NCI-H2107 (cell line): ENCODE measurements at regions not wholly inside any gene's neighbourhood (a gene's known extent, or its start where the extent isn't known, plus 50 kb on each side); places are given as distances from the start of the nearest gene placed in this dataset.

ENCODE experiments used
- DNase-seq: peaks from one replicate; lab custom pipeline; 2025; lab: John Stamatoyannopoulos, UW

DNA sequence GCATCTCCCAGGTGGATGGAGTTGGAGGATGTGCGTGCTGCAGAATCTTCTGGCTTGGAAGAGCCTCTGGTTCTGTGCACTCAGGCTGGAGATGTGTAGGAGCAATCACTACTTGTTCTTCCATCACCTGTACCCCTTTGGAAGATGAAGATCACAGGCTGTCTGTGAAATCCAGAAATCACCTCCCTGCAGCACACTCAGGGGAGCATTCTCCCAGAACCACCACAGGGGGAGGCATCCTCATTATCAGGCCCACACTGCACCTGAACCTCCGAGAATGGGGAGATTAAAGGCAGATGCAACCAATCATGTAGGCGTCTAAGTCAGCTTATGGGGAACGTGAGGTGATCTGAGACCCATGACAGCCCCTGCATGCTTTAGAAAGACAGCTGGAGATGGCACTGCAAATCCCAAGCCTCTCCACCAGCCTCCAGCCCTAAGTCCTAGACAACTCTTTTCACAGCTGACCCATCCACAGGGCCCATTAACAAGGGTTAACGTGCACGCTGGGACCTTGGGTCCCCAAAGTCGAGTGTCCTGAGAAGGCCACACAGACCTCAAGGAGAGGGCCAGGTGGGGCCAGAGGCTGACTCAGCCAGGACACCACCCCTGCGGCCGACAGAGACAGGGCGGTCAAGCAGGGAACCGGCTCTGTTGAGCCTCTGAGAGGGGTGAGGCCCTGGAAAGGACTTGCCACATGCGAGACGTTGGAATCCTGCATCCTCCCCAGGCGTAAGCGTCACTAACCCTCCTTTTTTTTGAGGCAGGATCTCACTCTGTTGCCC, 314.9 kb downstream of the EIPR1 start:
- DNase-seq = no peak

DNA sequence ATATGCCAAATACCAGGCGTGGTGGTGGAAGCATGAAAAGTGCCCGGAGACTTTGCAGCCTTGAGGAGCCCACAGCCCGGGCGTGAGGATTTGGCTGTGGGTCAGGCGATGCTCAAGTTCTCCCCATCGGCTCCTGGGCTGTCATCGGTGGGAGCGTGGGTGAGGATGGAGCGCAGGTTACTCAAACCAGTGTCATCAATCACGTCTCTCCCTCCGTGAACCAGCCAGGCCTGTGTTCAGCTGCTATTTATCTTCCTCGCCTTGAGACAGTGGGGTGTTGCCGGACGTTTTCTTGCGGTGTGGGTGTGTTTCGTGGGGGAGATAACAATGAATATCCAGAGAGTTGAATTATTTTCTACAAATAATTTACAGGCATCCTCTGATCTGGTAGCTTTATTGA, 317.6 kb downstream of the EIPR1 start:
- no peak for DNase-seq

DNA sequence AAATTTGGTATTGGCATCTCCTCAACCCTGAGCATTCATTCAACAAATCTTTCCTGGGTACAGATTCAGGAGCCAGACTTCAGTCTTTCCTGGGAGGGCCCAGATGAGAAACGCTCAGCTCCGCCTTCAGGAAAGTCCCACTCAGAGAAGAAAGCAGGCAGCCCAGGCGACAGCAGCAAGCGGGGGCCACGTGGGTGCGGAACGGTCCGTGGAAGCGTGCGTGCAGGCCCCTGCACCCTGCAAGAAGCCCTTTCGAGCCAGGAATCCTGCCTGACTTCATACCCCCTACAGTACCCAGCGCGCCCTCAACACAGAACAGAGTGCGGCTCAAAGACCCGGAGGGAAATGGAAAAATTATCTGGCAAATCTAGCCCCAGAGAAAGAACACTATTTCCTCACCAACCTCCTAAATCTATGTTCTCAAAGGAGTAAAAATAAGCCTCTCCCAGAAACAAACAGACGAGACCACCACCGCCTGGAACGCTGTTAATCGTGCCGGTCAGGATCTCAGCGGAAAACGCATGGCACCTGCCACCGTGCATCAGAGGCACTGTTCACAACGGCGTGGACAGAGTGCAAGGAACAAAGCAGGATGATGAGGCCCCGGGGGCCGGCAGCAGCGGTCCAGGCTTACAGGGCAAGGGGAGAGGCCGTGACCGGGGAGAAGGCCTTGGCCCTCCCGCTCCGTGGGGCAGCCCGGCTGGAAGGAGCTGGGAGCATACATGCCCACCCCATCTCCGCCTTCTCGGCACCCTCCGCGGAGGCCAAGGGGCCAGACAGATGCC, 318.3 kb downstream of the EIPR1 start:
- DNase-seq = no peak

DNA sequence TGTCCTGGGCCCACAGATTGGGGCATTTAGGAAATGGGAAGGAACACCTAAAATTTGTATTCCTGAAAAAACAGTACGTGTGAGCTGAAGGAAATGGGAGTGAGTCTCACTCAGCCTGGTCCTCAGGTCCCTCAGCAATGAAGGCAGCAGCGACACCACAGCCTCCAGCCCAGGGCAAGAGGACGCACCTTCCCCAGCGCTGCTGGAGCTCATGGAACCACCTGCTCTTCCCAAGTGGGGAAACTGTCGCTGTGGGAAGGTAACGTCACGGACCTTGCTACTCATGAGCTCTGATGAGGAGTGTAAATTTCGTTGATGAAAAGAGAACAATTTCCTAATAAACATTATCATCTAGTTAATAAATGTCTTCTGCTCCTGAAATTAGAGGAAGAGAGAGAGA, 323.6 kb downstream of the EIPR1 start:
- DNase-seq = no peak

DNA sequence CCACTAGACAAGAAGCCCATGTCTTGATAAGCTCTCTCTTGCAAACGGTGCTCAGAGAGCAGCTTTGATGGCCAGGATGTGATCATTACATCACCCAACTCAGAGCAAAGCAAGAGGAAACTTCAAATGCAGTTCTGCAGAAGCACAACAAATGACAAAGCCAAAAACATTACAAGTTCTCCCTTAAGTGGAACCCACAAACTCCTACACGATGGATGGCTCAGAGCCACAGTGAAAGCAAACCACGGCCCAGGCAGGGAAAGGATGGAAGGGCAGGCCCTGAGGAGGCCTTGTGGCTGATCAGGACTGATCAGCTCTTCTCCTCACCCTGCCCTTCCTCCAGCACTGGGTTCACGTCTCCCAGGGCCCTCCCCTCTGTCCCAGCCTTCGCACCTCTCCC, 326.4 kb downstream of the EIPR1 start:
- DNase-seq = no peak

DNA sequence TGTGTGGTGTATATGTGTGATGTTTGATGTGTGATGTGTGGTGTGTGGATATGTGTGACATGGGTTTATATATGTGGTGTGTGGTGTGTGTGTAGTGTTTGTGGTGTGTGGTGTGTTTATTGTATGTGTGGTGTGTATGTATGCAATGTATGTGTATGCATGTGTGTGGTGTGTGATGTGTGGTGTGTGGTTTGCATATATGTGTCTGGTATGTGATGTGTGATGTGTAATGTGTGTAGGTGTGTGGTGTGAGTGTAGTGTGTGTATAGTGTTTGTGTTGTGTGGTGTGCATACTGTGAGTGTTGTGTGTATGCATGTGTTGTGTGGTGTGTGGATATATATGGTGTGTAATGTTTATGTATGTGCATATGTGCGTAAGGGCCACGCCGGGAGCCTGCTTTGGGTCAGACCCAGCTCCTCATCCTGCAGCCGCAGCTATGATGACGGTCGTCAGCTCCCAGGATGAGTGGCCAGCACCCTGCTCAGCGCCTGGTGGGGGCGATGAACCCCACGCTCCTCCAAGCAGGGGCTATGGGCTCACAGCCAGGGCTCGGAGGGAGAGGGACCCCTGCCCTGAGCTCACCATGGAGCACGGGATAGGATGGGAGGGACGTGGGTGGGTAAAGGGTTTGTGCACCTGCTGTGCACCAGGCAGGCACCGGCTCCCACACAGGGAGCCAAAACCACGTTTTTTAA, 331.3 kb downstream of the EIPR1 start:
- no peak for DNase-seq

DNA sequence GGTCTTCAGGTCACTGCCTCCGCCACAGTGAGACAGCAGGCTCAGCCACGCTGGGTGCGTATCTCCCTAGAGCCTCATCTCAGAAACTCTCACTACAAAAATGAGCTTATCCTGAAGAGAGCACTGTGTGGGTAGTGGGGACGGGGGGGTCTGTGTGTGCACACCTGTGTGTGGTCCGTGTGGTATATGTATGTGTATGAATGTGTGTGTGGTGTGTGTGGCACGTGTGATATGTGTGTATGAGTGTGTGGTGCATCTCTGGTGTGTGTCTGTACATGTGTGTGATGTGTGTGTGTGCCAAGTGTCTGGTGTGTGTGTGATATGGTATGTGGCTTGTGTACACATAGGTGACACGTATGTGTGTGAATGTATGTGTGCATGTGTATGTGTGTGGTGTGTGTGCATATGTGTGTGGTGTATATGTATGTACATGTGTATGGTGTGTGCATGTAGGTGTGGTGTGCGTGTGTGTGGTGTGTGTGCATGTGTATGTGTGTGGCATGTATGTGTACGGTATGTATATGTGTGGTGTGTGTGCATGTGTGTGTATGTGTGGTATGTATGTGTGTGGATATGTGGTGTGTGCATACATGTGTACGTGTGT, 332.2 kb downstream of the EIPR1 start:
- DNase-seq = no peak

DNA sequence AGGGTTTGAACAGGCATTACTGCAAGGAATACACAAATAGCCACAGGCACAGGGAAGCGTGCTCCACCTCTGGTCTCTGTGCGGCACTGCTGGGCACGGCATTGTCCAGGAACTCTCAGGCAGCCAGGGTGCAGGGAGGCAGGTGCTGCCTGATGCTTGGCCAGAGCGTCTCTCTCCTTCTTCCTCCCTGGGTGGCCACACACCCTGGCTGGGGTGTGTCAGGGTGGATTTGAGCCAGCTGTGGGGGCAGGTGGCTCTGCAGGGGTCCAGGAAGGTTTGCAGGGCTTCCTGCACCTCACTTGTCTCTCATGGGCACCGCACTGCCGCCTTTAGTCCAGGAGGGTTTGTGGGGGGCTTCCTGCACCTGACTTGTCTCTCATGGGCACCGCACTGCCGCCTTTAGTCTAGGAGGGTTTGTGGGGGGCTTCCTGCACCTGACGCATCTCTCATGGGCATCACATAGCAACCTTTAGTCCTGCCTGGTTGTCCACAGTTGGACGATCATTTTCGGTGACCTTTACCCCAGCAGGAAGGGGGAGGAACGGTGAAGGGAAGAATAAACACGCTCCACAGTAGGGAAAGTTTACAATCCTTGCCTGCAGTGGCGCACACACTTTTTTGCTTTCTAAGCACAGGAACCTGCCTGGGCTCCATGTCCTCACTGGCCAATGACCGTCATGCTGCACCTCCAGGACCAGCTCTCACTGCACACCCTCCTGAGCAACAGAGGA, 332.9 kb downstream of the EIPR1 start:
- DNase-seq = no peak

DNA sequence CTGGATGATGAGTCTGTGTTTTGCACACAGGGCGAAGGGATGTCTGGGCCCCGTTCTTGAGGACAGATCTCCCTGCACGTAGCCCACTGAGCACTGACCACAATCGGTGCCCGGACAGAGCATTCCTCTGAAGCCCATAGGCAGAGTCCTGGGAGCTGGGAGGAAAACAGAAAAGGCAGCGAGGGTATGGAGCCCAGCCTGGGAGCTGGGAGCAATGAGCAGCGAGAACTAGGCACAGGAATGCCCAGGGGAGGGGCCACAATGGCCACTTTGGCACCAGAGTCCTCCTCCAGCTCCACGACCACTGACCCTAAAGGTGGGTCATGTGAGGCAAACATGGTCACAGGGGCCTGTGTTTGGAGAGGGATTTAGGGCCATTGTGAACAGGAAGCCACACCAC, 333.9 kb downstream of the EIPR1 start:
- no peak for DNase-seq

DNA sequence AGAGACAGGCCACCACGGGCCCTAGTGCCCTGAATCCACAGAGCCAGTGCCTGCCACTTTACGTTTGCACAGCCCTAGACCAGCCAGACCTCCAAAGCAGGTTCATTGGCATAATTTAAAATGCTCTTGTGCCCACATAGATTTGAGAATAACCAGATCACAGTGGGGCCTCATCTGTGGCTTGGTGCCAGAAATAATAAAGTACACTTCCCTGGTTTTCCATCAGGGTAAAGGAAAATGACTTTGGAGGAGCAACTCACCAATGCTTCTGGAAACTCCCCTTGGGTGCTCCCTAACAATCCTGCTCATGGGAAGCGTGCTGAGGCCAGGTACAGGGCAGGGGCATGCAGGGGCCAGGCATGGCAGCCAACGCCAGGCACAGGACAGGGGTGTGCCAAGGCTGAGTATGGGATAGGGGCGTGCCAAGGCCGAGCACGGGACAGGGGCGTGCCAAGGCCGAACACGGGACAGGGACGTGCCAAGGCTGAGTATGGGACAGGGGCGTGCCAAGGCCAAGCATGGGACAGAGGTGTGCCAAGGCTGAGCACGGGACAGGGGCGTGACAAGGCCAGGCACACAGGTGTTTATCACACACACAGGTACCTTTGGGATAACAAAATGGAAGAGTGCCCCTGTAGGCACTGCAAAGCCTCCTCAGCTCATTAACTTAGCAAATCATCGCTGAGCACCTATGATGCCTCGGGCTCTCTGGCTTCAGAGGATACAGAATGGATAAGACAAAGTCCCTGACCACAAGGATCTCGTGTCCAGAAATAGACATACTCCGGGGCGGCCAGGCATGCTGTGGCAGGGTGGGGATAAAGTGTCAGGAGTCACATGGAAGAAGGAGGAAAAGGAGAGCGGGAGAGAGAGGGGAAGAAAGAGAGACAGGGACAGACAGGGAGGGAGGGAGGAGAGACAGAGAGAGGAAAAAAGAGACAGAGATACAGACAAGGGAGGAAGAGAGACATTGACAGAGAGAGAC, 334.7 kb downstream of the EIPR1 start:
- no peak for DNase-seq

DNA sequence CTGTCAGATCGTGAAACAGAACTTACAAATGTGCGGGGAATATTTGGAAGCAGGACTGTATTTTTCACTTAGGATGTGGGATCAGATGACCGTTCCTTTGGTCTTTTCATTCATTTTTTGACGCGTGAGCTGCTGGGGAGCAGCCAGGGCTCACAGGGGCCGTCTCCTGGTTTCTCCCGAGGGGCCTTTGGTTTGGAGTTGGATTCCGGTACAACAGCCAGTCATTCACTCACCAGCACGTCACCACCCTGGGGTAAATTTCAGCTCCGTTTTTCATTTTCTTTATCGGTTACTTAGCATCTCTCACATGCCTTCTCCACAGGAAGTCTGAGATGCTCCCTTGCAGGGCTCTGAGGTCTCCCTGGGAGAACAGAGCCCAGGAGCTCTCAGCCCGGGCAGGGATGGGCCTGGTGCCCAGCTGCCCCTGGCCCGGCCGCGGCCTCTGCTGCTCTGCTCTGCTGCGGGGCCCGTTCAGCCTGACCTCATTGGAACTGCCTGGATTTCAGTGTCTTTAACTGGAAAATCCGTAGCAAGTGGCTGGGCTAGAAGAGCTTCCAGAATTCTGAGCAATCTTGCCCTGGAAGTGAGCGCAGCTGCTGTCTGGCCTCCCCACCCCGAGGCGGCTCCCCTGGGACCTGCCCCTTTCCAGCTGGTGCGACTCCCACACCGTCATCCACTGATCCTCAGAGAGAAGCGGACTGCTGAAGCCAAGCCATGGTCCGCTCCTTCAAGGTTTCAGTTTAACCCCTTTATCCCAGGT, 335.6 kb downstream of the EIPR1 start:
- peak; percentile 19 for DNase-seq

DNA sequence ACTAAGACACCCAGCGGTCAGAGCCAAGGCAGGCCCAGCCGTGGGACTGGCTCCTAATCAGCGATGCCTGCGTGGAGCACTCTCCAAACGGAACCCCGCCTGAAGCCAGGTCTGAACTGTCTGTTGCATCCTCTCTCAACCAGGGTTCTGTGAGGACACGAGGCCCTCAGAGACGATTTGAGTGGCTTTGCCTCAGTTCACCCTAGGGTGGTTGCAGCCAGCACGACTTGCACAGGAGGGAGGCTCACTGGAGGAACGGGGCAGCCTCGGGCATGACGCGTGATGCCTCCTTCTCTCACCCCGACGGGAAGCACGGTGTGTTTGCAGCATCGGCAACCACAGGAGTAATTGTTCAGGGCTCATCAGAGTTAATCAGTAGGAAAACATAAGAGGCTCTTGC, 336.4 kb downstream of the EIPR1 start:
- DNase-seq = no peak

DNA sequence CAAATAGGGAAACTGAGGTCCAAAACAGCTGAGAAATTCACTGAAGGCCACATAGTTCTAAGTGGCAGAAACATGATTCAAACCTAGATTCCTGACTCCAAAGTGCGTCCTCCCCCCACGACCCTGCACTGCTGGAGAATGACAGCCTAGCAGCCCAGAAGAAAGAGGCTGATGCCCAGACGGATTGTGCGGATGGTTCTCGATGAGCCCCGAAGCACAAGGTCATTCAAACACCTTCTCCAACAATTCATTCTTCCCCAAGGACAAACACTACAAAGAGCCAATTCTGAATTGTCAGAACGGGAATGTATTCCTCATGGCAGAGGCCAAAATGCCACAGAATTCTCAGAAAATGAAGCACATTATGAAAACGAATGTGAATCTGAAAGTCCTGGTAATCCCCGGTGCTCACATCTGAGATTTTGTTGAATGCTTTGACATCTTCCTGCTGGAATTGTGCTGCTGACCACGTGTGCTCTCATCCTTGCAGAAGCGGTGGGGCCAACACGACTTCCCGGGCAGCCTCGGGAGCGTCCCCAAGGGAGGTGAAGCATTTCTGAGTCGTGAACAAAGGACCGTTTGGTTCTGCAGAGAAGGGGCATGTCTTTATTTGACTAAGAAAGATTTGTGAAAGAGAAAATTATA, 337.0 kb downstream of the EIPR1 start:
- DNase-seq = no peak

DNA sequence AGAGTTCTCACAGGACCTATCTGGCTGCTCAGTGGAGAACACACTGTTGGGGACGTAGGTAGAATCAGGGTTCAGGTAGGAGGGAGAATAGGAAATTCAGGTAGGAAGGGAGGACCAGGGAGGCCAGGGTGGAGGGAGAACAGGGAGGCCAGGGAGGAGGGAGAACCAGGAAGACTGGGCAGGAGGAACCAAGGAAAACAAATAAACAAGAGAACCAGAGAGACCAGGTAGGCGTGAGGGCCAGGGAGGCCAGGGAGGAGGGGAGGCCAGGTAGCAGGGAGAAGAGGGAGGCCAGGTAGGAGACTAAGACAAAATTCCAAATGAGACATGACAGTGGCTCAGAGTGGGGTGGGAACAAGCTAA, 337.6 kb downstream of the EIPR1 start:
- DNase-seq = no peak

DNA sequence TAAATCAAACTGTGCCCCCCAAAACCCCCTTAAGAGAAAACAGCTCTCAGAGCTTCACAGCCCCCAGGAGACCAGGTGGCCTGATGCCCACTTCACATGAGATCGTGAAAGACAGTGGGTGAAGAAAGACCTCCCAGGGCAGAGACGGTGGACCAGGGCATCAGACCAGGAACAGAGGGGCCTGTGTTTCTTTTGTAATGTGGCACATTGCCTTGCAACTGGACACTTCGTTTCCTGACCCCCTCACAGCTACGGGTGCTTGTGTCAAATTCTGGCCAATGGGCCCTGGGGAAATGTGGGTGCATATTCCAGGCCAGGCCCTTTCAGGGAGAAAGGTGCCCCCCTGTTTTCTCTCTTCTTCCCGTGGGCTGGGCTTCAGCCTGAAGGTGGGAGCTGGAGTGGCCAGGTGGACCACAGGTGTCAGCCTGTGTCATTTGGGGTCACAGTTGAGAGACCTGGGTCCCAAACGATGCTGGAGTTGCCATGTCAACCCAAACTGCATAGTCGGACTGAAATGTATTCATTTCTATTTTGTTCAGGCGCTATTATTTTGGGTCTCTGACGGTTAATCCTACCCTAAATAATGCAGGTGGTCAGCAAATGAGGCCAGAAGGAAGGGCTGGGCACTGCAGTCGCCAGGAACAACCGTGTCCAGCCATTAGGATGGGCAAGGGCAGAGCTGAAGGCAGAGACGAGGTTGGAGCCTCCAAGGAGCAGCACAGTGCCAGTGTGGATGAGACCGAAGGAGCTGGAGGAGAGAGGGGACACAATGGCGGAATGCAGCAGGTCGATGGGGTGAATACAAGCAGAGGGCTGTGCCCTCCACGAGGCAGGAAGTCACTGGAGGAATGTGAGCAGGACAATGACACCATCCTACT, 338.2 kb downstream of the EIPR1 start:
- no peak for DNase-seq

DNA sequence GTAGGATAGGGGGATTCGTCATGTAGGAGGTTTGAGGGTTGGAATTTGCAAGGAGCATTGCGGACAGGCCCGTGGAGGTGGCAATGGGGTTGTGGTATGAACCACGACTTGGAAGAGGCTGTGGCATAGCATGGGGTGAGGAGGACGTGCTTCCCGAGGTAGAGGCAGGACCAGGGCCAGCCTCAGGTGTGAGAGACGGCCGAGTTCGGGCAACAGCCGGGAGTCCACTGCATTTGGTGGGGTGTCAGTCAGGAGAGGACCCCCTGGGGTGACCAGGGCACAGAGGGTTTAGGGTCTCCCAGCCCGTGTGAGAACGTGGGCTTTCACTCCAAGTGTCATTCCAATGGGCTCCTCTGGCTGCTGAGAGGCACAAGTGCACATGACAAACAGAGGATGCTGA, 339.0 kb downstream of the EIPR1 start:
- no peak for DNase-seq

DNA sequence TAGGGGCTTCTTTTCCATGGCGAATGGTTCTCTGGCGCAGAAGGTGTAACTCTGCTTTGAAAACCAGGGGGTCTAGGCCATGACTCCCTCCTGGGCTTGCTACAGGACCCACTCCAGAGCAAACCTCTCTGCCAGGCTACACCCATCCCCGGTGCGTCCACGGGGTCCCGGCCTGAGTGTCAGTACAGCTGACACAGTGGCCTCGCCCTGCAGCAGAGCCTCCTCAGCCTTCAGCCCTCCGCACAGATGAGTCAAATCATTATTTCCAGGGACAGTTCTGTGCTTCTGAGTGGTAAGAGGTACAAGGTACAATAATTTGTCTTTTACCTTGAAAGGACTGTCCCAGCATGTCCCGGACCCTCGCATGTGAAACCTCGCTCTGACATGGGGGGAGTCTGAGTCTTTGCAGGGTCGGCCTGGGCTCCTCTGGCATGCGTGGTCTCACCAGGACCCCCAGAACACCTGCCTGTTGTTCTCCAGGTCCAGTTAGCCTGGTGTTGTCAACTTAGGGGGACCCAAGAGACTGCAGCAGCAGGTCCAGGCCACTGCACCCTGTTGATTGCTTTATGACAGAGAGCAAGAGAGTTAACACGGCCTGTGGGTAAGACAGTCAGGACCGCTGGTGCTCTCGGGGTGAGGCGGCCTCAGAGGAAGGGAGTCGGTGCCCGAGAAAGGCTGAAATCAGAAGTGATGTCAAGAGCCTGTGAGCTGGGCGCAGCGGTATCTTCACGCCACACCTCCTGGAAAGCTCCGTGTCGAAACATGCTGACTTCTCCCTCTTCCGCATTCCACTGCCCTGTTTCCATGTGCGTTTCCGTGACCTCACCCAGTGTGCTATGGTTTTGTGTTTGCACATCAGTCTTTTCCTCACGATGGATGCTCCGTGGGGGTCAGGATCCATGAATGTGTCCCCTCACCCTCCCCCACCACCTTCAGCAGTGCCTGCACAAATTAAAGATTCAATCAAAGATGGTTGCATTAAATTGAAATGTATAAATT, 340.1 kb downstream of the EIPR1 start:
- no peak for DNase-seq
